ENCODE measurements at regions not wholly inside any gene's neighbourhood (a gene's known extent, or its start where the extent isn't known, plus 50 kb on each side); places are given as distances from the start of the nearest gene placed in this dataset.

- CTCF ChIA-PET: interaction anchor here (0.6 to 1.0 kb wide), 3 partner anchors 8 to 34 kb away, joined by 3 to 4 read pairs (median 3); no protein-coding TSS in a partner anchor
- H3K4me3 ChIP-seq (ENCODE audit: control insufficient read depth in 1 of 2, extremely low read depth in 1 of 2, low read length in 1 of 2): no peak overlapping the region
- H3K4me3 Mint-ChIP-seq: no peak overlapping the region
Observed at GRCh38 chr5:107296572-107296971, 374.2 kb downstream of the EFNA5 start.

GRCh38 chr5:107295914-107296313, 374.8 kb downstream of the EFNA5 start:
- Histone ChIP-seq H3K9me3 (no peaks in the 10 kb centered on the region), H3K4me3 (ENCODE audit: control insufficient read depth in 1 of 2, extremely low read depth in 1 of 2, low read length in 1 of 2) (no peak overlapping the region), H3K4me1 (ENCODE audit: control insufficient read depth in 1 of 2, extremely low read depth in 1 of 2, insufficient read depth in 2 of 2, low read length in 2 of 2) (peaks cover 0 to 5% of the 10 kb centered on the region in 2 experiments), H3K27me3 (replicated peaks in 1 of 2; ENCODE audit: control insufficient read depth in 2 of 2, extremely low read depth in 1 of 2, insufficient read depth in 2 of 2, low read length in 1 of 2) (no peaks in the 10 kb centered on the region), H3K27ac (ENCODE audit: low read length) (no peak overlapping the region), H3K36me3 (ENCODE audit: control insufficient read depth in 2 of 2, extremely low read depth in 1 of 2, insufficient read depth in 1 of 2, low read length in 1 of 2) (no peaks in the 10 kb centered on the region)
- peaks cover 0 to 13% (median 4%) of the 10 kb centered on the region in 3 donors for H3K4me1 Mint-ChIP-seq
- ChIA-PET CTCF (interaction anchor here in 1 of 2 donors (1.0 kb wide), 1 partner anchor 34 kb away, joined by 4 read pairs; no protein-coding TSS in a partner anchor), POLR2A (no interaction called here)
- DNase-seq (no peak), ATAC-seq (replicated peaks in 1 of 4) (no peak)
- no CpG with 5 or more reads among the region's 2 CpGs for WGBS (ENCODE audit: insufficient coverage)
- H3K4me3 Mint-ChIP-seq: no peak overlapping the region
- H3K27ac Mint-ChIP-seq: no peak overlapping the region
- no peaks in the 10 kb centered on the region for H3K36me3 Mint-ChIP-seq
- peaks cover 0 to 2% (median 0%) of the 10 kb centered on the region in 3 donors for H3K9me3 Mint-ChIP-seq
- peaks cover 6 to 8% of the 10 kb centered on the region in 2 donors for H3K27me3 Mint-ChIP-seq

More at GRCh38 chr5:107296572-107296971, 374.2 kb downstream of the EFNA5 start:
- Histone ChIP-seq H3K4me1 (ENCODE audit: control insufficient read depth in 1 of 2, extremely low read depth in 1 of 2, insufficient read depth in 2 of 2, low read length in 2 of 2) (peaks cover 0 to 5% of the 10 kb centered on the region in 2 experiments), H3K36me3 (ENCODE audit: control insufficient read depth in 2 of 2, extremely low read depth in 1 of 2, insufficient read depth in 1 of 2, low read length in 1 of 2) (no peaks in the 10 kb centered on the region), H3K9me3 (no peaks in the 10 kb centered on the region), H3K27ac (ENCODE audit: low read length) (no peak overlapping the region), H3K27me3 (replicated peaks in 1 of 2; ENCODE audit: control insufficient read depth in 2 of 2, extremely low read depth in 1 of 2, insufficient read depth in 2 of 2, low read length in 1 of 2) (no peaks in the 10 kb centered on the region)
- Mint-ChIP-seq H3K36me3 (no peaks in the 10 kb centered on the region), H3K27ac (no peak overlapping the region), H3K4me1 (peaks cover 0 to 13% (median 4%) of the 10 kb centered on the region in 3 donors), H3K9me3 (peaks cover 0 to 2% (median 0%) of the 10 kb centered on the region in 3 donors), H3K27me3 (peaks cover 6 to 8% of the 10 kb centered on the region in 2 donors)
- DNase-seq: peak in 1 of 35 experiments; percentile 28
- POLR2A ChIA-PET: no interaction called here
- no CpG with 5 or more reads among the region's 2 CpGs for WGBS (ENCODE audit: insufficient coverage)
- no peak for ATAC-seq (replicated peaks in 1 of 4)

- POLR2A ChIA-PET: no interaction called here
- WGBS (ENCODE audit: insufficient coverage): no CpG with 5 or more reads among the region's 1 CpG
- no peak overlapping the region for H3K27ac ChIP-seq (ENCODE audit: low read length)
Observed at GRCh38 chr5:107294669-107295068, 376.1 kb downstream of the EFNA5 start.

DNA sequence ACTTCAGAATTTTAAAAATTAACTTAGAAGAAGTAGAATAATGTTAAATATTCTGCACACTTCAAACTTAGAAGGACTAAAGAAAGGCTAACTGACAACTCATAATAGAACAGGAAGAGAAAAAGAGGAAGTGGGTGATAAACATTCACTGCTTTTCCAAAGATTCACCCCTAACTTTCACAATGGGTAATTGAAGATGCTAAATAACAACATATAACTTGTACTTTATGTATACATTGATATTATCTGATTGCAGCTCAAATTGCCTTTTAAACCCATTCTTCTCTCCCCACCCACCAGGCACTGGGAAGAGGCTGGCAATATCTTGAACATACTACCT, 376.6 kb downstream of the EFNA5 start:
- Histone ChIP-seq H3K27me3 (replicated peaks in 1 of 2; ENCODE audit: control insufficient read depth in 2 of 2, extremely low read depth in 1 of 2, insufficient read depth in 2 of 2, low read length in 1 of 2) (no peaks in the 10 kb centered on the region), H3K9me3 (no peaks in the 10 kb centered on the region), H3K4me1 (ENCODE audit: control insufficient read depth in 1 of 2, extremely low read depth in 1 of 2, insufficient read depth in 2 of 2, low read length in 2 of 2) (peaks cover 0 to 5% of the 10 kb centered on the region in 2 experiments), H3K4me3 (ENCODE audit: control insufficient read depth in 1 of 2, extremely low read depth in 1 of 2, low read length in 1 of 2) (no peak overlapping the region), H3K36me3 (ENCODE audit: control insufficient read depth in 2 of 2, extremely low read depth in 1 of 2, insufficient read depth in 1 of 2, low read length in 1 of 2) (no peaks in the 10 kb centered on the region), H3K27ac (ENCODE audit: low read length) (no peak overlapping the region)
- POLR2A ChIA-PET: no interaction called here
- ATAC-seq (replicated peaks in 1 of 4) (no peak), DNase-seq (no peak)
- peaks cover 6 to 8% of the 10 kb centered on the region in 2 donors for H3K27me3 Mint-ChIP-seq
- CTCF ChIA-PET: no interaction called here
- no peak overlapping the region for H3K27ac Mint-ChIP-seq
- H3K4me1 Mint-ChIP-seq: peaks cover 0 to 13% (median 4%) of the 10 kb centered on the region in 3 donors
- no peak overlapping the region for H3K4me3 Mint-ChIP-seq
- H3K36me3 Mint-ChIP-seq: no peaks in the 10 kb centered on the region
- H3K9me3 Mint-ChIP-seq: peaks cover 0 to 2% (median 0%) of the 10 kb centered on the region in 3 donors

More at GRCh38 chr5:107294669-107295068, 376.1 kb downstream of the EFNA5 start:
- no peak overlapping the region for H3K4me3 Mint-ChIP-seq
- H3K9me3 Mint-ChIP-seq: peaks cover 0 to 2% (median 0%) of the 10 kb centered on the region in 3 donors
- Histone ChIP-seq H3K27me3 (replicated peaks in 1 of 2; ENCODE audit: control insufficient read depth in 2 of 2, extremely low read depth in 1 of 2, insufficient read depth in 2 of 2, low read length in 1 of 2) (no peaks in the 10 kb centered on the region), H3K4me1 (ENCODE audit: control insufficient read depth in 1 of 2, extremely low read depth in 1 of 2, insufficient read depth in 2 of 2, low read length in 2 of 2) (peaks cover 0 to 5% of the 10 kb centered on the region in 2 experiments), H3K4me3 (ENCODE audit: control insufficient read depth in 1 of 2, extremely low read depth in 1 of 2, low read length in 1 of 2) (no peak overlapping the region), H3K36me3 (ENCODE audit: control insufficient read depth in 2 of 2, extremely low read depth in 1 of 2, insufficient read depth in 1 of 2, low read length in 1 of 2) (no peaks in the 10 kb centered on the region), H3K9me3 (no peaks in the 10 kb centered on the region)
- DNase-seq (no peak), ATAC-seq (replicated peaks in 1 of 4) (no peak)
- H3K4me1 Mint-ChIP-seq: peaks cover 0 to 13% (median 4%) of the 10 kb centered on the region in 3 donors
- H3K27ac Mint-ChIP-seq: no peak overlapping the region
- peaks cover 6 to 8% of the 10 kb centered on the region in 2 donors for H3K27me3 Mint-ChIP-seq
- H3K36me3 Mint-ChIP-seq: no peaks in the 10 kb centered on the region
- CTCF ChIA-PET: no interaction called here

GRCh38 chr5:107293541-107294210, 377.1 kb downstream of the EFNA5 start:
- no peak for ATAC-seq (replicated peaks in 1 of 4)
- POLR2A ChIA-PET: interaction anchor here (0.6 to 0.7 kb wide), 2 partner anchors 13 to 1051 kb away, joined by 3 to 6 read pairs; no protein-coding TSS in a partner anchor

GRCh38 chr5:107291866-107292265, 378.9 kb downstream of the EFNA5 start:
- peaks cover 0 to 6% (median 2%) of the 10 kb centered on the region in 3 donors for H3K9me3 Mint-ChIP-seq
- POLR2A ChIA-PET: no interaction called here
- Histone ChIP-seq H3K4me3 (ENCODE audit: control insufficient read depth in 1 of 2, extremely low read depth in 1 of 2, low read length in 1 of 2) (no peak overlapping the region), H3K27me3 (replicated peaks in 1 of 2; ENCODE audit: control insufficient read depth in 2 of 2, extremely low read depth in 1 of 2, insufficient read depth in 2 of 2, low read length in 1 of 2) (no peaks in the 10 kb centered on the region), H3K36me3 (ENCODE audit: control insufficient read depth in 2 of 2, extremely low read depth in 1 of 2, insufficient read depth in 1 of 2, low read length in 1 of 2) (no peaks in the 10 kb centered on the region), H3K9me3 (no peaks in the 10 kb centered on the region), H3K27ac (ENCODE audit: low read length) (no peak overlapping the region), H3K4me1 (ENCODE audit: control insufficient read depth in 1 of 2, extremely low read depth in 1 of 2, insufficient read depth in 2 of 2, low read length in 2 of 2) (peaks cover 0 to 5% of the 10 kb centered on the region in 2 experiments)
- 78% methylated on average over 3 of the region's 4 CpGs for WGBS (ENCODE audit: insufficient coverage)
- CTCF ChIA-PET: no interaction called here
- peaks cover 0 to 9% (median 4%) of the 10 kb centered on the region in 3 donors for H3K4me1 Mint-ChIP-seq
- H3K36me3 Mint-ChIP-seq: no peaks in the 10 kb centered on the region
- no peak overlapping the region for H3K27ac Mint-ChIP-seq
- H3K4me3 Mint-ChIP-seq: no peak overlapping the region
- DNase-seq (no peak), ATAC-seq (replicated peaks in 1 of 4) (no peak)
- H3K27me3 Mint-ChIP-seq: peaks cover 6 to 8% of the 10 kb centered on the region in 2 donors

More at GRCh38 chr5:107293541-107294210, 377.1 kb downstream of the EFNA5 start:
- Histone ChIP-seq H3K9me3 (no peaks in the 10 kb centered on the region), H3K4me3 (ENCODE audit: control insufficient read depth in 1 of 2, extremely low read depth in 1 of 2, low read length in 1 of 2) (no peak overlapping the region), H3K27me3 (replicated peaks in 1 of 2; ENCODE audit: control insufficient read depth in 2 of 2, extremely low read depth in 1 of 2, insufficient read depth in 2 of 2, low read length in 1 of 2) (no peaks in the 10 kb centered on the region), H3K36me3 (ENCODE audit: control insufficient read depth in 2 of 2, extremely low read depth in 1 of 2, insufficient read depth in 1 of 2, low read length in 1 of 2) (no peaks in the 10 kb centered on the region), H3K27ac (ENCODE audit: low read length) (no peak overlapping the region), H3K4me1 (ENCODE audit: control insufficient read depth in 1 of 2, extremely low read depth in 1 of 2, insufficient read depth in 2 of 2, low read length in 2 of 2) (peaks cover 0 to 5% of the 10 kb centered on the region in 2 experiments)
- peaks cover 0 to 13% (median 4%) of the 10 kb centered on the region in 3 donors for H3K4me1 Mint-ChIP-seq
- no peak for DNase-seq
- H3K4me3 Mint-ChIP-seq: no peak overlapping the region
- no CpG with 5 or more reads among the region's 8 CpGs for WGBS (ENCODE audit: insufficient coverage)
- H3K9me3 Mint-ChIP-seq: peaks cover 0 to 4% (median 2%) of the 10 kb centered on the region in 3 donors
- H3K36me3 Mint-ChIP-seq: no peaks in the 10 kb centered on the region
- H3K27ac Mint-ChIP-seq: no peak overlapping the region
- CTCF ChIA-PET: no interaction called here
- peaks cover 6 to 8% of the 10 kb centered on the region in 2 donors for H3K27me3 Mint-ChIP-seq

Measured in T-cell (primary cell).